T-cell (primary cell): ENCODE measurements at regions not wholly inside any gene's neighbourhood (a gene's known extent, or its start where the extent isn't known, plus 50 kb on each side); places are given as distances from the start of the nearest gene placed in this dataset.

Experiments
- ATAC-seq, 4 experiments: fragments of 200-7000 bp in 3 of 4; fragments of 150-1000 bp in 1 of 4; cut with Tn5 transposase; replicated peaks in 1 of 4; 1 replicate in 3 of 4; 2 replicates in 1 of 4; pipeline ENCODE4 v1.10.0; 2021; ENCODE audit warnings: moderate library complexity in 3 of 4, mild to moderate bottlenecking in 2 of 4, moderate number of reproducible peaks in 1 of 4
- CTCF ChIA-PET, 2 donors: fragments of 300-600 bp; sonication (Branson Sonifier 250); formaldehyde crosslinking; loops; one replicate each; lab custom pipeline; 2022; ENCODE audit warnings: antibody characterized with exemption in 2 of 2; lab: Charles Lee
- POLR2A ChIA-PET, 2 donors: fragments of 300-600 bp; sonication (Branson Sonifier 250); formaldehyde crosslinking; loops; one replicate each; lab custom pipeline; 2022; ENCODE audit warnings: antibody characterized with exemption in 2 of 2; lab: Charles Lee
- DNase-seq, 35 experiments: peaks; one replicate each; pipeline versions ENCODE4 v3.0.0 to v3.0.0-alpha.2; 2013 to 2023
- H3K27ac ChIP-seq: one replicate; pipeline ENCODE4 v1.5.1; 2013; ENCODE audit warnings: low read length
- H3K27me3 ChIP-seq, 2 experiments: replicated peaks in 1 of 2; 1 replicate in 1 of 2; 2 replicates in 1 of 2; pipeline versions ENCODE4 v1.6.1 to v1.7.0; 2013; ENCODE audit warnings: low read length in 1 of 2, mixed read lengths in 1 of 2; ENCODE audit not compliant: control insufficient read depth in 2 of 2, insufficient read depth in 2 of 2; ENCODE audit errors: extremely low read depth in 1 of 2
- H3K36me3 ChIP-seq, 2 donors: 1 replicate in 1 of 2; 2 replicates in 1 of 2; pipeline versions ENCODE4 v1.6.1 to v1.7.0; 2013; ENCODE audit warnings: low read length in 1 of 2; ENCODE audit not compliant: control insufficient read depth in 2 of 2, insufficient read depth in 1 of 2; ENCODE audit errors: extremely low read depth in 1 of 2
- H3K4me1 ChIP-seq, 2 experiments: 1 replicate in 1 of 2; 2 replicates in 1 of 2; pipeline versions ENCODE4 v1.6.1 to v1.7.0; 2013; ENCODE audit warnings: low read length in 2 of 2, mixed read lengths in 1 of 2; ENCODE audit not compliant: insufficient read depth in 2 of 2, control insufficient read depth in 1 of 2; ENCODE audit errors: extremely low read depth in 1 of 2
- H3K4me3 ChIP-seq, 2 donors: 1 replicate in 1 of 2; 2 replicates in 1 of 2; pipeline versions ENCODE4 v1.5.1 to v1.7.0; 2013; ENCODE audit warnings: mild to moderate bottlenecking in 2 of 2, low read length in 1 of 2, moderate library complexity in 1 of 2; ENCODE audit not compliant: control insufficient read depth in 1 of 2; ENCODE audit errors: extremely low read depth in 1 of 2
- H3K9me3 ChIP-seq: 2 replicates; pipeline ENCODE4 v1.7.0; 2013
- H3K27ac Mint-ChIP-seq, 2 donors: one replicate each; pipeline ENCODE4 v1.8.0; 2020 to 2021; ENCODE audit warnings: mild to moderate bottlenecking in 2 of 2, mixed read lengths in 2 of 2
- H3K27me3 Mint-ChIP-seq, 2 donors: one replicate each; pipeline ENCODE4 v1.8.0; 2021 to 2022; ENCODE audit warnings: mixed read lengths in 2 of 2
- H3K36me3 Mint-ChIP-seq: one replicate; pipeline ENCODE4 v1.8.0; 2021; ENCODE audit warnings: mixed read lengths
- H3K4me1 Mint-ChIP-seq, 3 donors: one replicate each; pipeline ENCODE4 v1.8.0; 2020 to 2022; ENCODE audit warnings: mixed read lengths in 3 of 3, mild to moderate bottlenecking in 1 of 3
- H3K4me3 Mint-ChIP-seq, 3 donors: one replicate each; pipeline ENCODE4 v1.8.0; 2020 to 2022; ENCODE audit warnings: mild to moderate bottlenecking in 3 of 3, mixed read lengths in 3 of 3, moderate library complexity in 3 of 3
- H3K9me3 Mint-ChIP-seq, 3 donors: one replicate each; pipeline ENCODE4 v1.8.0; 2020 to 2022; ENCODE audit warnings: mixed read lengths in 3 of 3
- WGBS: methylation state at CpG from one replicate; pipeline ENCODE4 v1.1.5; 2013; ENCODE audit warnings: missing lambda C conversion rate; ENCODE audit not compliant: insufficient coverage; 5-methylcytosine and 5-hydroxymethylcytosine counted together

GRCh38 chr1:163257763-163258162, 55.0 kb upstream of the RGS5 start:
- H3K27me3 ChIP-seq: no peaks in the 10 kb centered on the region
- 66% methylated on average over 2 of the region's 2 CpGs for WGBS
- no peak overlapping the region for H3K27ac ChIP-seq
- no peaks in the 10 kb centered on the region for H3K4me1 ChIP-seq
- no peak for DNase-seq
- Mint-ChIP-seq H3K4me3 (no peak overlapping the region), H3K27ac (no peak overlapping the region), H3K36me3 (peaks cover 30% of the 10 kb centered on the region), H3K4me1 (no peaks in the 10 kb centered on the region), H3K9me3 (peaks cover 0 to 6% (median 4%) of the 10 kb centered on the region in 3 donors), H3K27me3 (no peaks in the 10 kb centered on the region)
- H3K9me3 ChIP-seq: no peaks in the 10 kb centered on the region
- H3K36me3 ChIP-seq: no peaks in the 10 kb centered on the region
- ATAC-seq: no peak
- ChIA-PET POLR2A (interaction anchor here in 1 of 2 donors (0.5 kb wide), 1 partner anchor 15 kb away, joined by 3 read pairs; no protein-coding TSS in a partner anchor), CTCF (no interaction called here)
- H3K4me3 ChIP-seq: no peak overlapping the region

GRCh38 chr1:163258181-163258580, 55.5 kb upstream of the RGS5 start:
- H3K4me3 ChIP-seq: no peak overlapping the region
- H3K27ac ChIP-seq: no peak overlapping the region
- H3K9me3 Mint-ChIP-seq: peaks cover 0 to 9% (median 6%) of the 10 kb centered on the region in 3 donors
- WGBS: no CpG with 5 or more reads among the region's 1 CpG
- DNase-seq: no peak
- no peak overlapping the region for H3K4me3 Mint-ChIP-seq
- peaks cover 30% of the 10 kb centered on the region for H3K36me3 Mint-ChIP-seq
- no peaks in the 10 kb centered on the region for H3K4me1 ChIP-seq
- H3K9me3 ChIP-seq: no peaks in the 10 kb centered on the region
- CTCF ChIA-PET: no interaction called here
- H3K27me3 ChIP-seq: no peaks in the 10 kb centered on the region
- H3K27ac Mint-ChIP-seq: no peak overlapping the region
- no peaks in the 10 kb centered on the region for H3K27me3 Mint-ChIP-seq
- H3K4me1 Mint-ChIP-seq: no peaks in the 10 kb centered on the region
- POLR2A ChIA-PET: interaction anchor here in 1 of 2 donors (0.5 kb wide), 1 partner anchor 14 kb away, joined by 3 read pairs; no protein-coding TSS in a partner anchor
- ATAC-seq: no peak
- no peaks in the 10 kb centered on the region for H3K36me3 ChIP-seq

DNA sequence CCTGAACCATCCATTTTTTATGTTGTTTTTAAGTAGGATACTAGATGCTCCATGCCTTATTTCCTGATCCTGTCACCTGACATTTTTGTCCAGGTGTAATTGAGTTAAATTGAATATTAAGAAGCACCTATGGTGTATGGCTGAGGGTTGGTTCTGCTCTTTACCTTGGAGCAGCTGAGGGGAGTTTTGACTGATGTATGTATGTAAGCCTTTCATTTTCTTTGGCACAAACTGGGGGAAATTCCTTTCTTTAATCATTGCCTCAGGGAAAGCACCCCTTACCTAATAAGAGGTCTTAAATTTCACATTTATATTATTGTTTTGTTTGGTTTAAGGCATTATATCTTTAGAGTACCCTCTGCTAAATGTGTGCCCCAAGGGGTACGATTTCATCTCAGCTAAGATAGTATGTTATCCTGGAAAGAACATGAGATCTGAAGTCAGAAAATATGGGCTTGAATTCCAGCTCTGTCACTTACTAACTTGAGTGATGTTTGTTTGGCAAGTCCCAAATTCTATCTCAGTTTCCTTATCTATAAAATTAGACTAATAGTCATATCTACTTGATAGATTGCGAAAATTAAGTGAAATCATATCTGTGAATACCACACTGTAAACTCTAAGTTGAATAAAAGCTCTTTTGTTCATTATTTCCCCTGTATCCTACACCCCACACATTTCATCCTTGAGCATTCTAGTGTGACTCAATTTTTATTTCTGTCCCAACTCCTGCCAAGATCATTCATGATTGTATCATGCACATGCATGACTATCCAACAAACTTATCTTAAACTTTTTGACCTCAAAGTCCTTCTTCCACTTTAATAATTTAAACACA, 57.7 kb upstream of the NUF2 start:
- H3K9me3 Mint-ChIP-seq: peaks cover 0 to 6% (median 0%) of the 10 kb centered on the region in 3 donors
- Histone ChIP-seq H3K4me1 (no peaks in the 10 kb centered on the region), H3K9me3 (no peaks in the 10 kb centered on the region), H3K4me3 (no peak overlapping the region), H3K36me3 (no peaks in the 10 kb centered on the region), H3K27me3 (no peaks in the 10 kb centered on the region), H3K27ac (no peak overlapping the region)
- peaks cover 23% of the 10 kb centered on the region for H3K36me3 Mint-ChIP-seq
- no peak overlapping the region for H3K4me3 Mint-ChIP-seq
- DNase-seq (no peak), ATAC-seq (no peak)
- H3K27ac Mint-ChIP-seq: no peak overlapping the region
- WGBS: no CpG with 5 or more reads among the region's 2 CpGs
- no peaks in the 10 kb centered on the region for H3K27me3 Mint-ChIP-seq
- ChIA-PET CTCF (no interaction called here), POLR2A (no interaction called here)
- H3K4me1 Mint-ChIP-seq: no peaks in the 10 kb centered on the region

- ATAC-seq (no peak), DNase-seq (no peak)
- no peak overlapping the region for H3K4me3 Mint-ChIP-seq
- Histone ChIP-seq H3K4me3 (no peak overlapping the region), H3K27ac (no peak overlapping the region), H3K36me3 (no peaks in the 10 kb centered on the region), H3K9me3 (no peaks in the 10 kb centered on the region), H3K4me1 (no peaks in the 10 kb centered on the region), H3K27me3 (no peaks in the 10 kb centered on the region)
- no peaks in the 10 kb centered on the region for H3K27me3 Mint-ChIP-seq
- no peak overlapping the region for H3K27ac Mint-ChIP-seq
- no peaks in the 10 kb centered on the region for H3K4me1 Mint-ChIP-seq
- peaks cover 18% of the 10 kb centered on the region for H3K36me3 Mint-ChIP-seq
- H3K9me3 Mint-ChIP-seq: peaks cover 0 to 6% (median 0%) of the 10 kb centered on the region in 3 donors
- ChIA-PET CTCF (no interaction called here), POLR2A (no interaction called here)
Measured at GRCh38 chr1:163265547-163265946, 56.2 kb upstream of the NUF2 start.

DNA sequence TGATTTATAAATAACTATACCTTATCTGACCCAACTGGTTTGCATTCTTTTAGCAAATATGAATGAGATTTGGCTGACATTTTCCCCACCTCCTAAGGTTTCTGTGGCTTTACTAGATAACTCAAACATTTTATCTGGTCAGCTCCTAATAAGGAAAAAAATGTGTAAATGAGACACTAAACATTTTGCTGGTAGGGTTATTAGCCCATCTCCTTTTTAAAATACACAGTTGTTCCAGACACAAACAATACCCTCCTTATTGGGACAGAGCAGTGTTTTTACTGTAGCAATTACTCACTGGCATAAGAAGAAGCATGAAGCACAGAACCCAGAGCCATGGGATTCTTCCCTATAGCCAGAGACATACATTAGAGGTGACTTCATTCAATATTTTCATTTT, 53.8 kb upstream of the NUF2 start:
- H3K4me3 ChIP-seq: no peak overlapping the region
- no peak overlapping the region for H3K4me3 Mint-ChIP-seq
- POLR2A ChIA-PET: no interaction called here

GRCh38 chr1:163271535-163271934, 50.2 kb upstream of the NUF2 start:
- DNase-seq: no peak
- ATAC-seq: no peak
- H3K4me3 Mint-ChIP-seq: no peak overlapping the region
- Histone ChIP-seq H3K4me1 (no peaks in the 10 kb centered on the region), H3K27me3 (no peaks in the 10 kb centered on the region), H3K9me3 (no peaks in the 10 kb centered on the region), H3K27ac (no peak overlapping the region), H3K4me3 (no peak overlapping the region), H3K36me3 (no peaks in the 10 kb centered on the region)
- H3K27ac Mint-ChIP-seq: no peak overlapping the region
- peaks cover 31% of the 10 kb centered on the region for H3K36me3 Mint-ChIP-seq
- H3K4me1 Mint-ChIP-seq: no peaks in the 10 kb centered on the region
- H3K27me3 Mint-ChIP-seq: no peaks in the 10 kb centered on the region
- ChIA-PET POLR2A (no interaction called here), CTCF (no interaction called here)
- no peaks in the 10 kb centered on the region for H3K9me3 Mint-ChIP-seq
- no CpG with 5 or more reads among the region's 1 CpG for WGBS

More for the DNA sequence above, 53.8 kb upstream of the NUF2 start:
- Histone ChIP-seq H3K36me3 (no peaks in the 10 kb centered on the region), H3K27ac (no peak overlapping the region), H3K4me1 (no peaks in the 10 kb centered on the region), H3K9me3 (no peaks in the 10 kb centered on the region), H3K27me3 (no peaks in the 10 kb centered on the region)
- H3K27ac Mint-ChIP-seq: no peak overlapping the region
- no peaks in the 10 kb centered on the region for H3K4me1 Mint-ChIP-seq
- H3K36me3 Mint-ChIP-seq: peaks cover 18% of the 10 kb centered on the region
- H3K9me3 Mint-ChIP-seq: peaks cover 0 to 2% (median 0%) of the 10 kb centered on the region in 3 donors
- ATAC-seq: no peak
- H3K27me3 Mint-ChIP-seq: no peaks in the 10 kb centered on the region
- CTCF ChIA-PET: no interaction called here
- no peak for DNase-seq
